ENCODE measurements at regions not wholly inside any gene's neighbourhood (a gene's known extent, or its start where the extent isn't known, plus 50 kb on each side); places are given as distances from the start of the nearest gene placed in this dataset.

DNA sequence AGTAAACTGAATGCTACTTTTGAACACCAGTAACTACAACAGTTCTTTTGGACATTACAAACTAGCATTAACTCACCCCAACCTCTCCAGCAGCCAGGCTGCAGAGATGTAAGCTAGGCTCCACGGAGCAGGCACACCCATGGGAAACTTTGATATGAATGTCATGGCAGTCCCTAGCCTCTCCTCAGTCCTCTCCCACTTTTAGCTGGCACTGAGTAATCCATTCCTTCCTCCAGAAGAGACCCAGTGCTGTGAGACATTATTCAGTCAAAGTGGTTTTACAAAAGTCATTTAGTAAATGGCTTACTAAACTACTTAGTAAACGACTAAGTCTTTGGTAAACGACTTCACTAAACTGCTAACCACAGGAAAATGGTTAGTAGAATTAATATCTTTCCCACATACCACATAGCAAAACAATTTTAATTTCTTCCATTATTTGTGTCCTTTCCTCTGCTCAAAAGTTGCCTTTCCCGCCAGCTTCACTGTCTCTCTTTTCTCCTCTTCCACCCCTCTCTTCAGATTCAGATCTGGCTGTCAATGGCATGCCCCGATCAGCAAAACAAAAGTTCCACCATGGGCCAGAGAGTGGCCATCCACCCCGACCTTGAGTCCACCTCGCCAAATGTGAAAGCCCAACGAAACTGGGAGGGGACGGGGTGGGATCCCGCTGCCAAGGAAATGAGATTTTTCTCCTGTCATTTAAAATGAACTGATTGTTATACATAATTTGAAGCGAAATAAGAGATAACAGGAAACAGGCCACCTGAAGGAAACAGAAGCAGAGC is 67.5 kb upstream of the TJP1 start:
- Histone ChIP-seq H3K4me3 (ENCODE audit: insufficient read depth, low read depth, low read length) (no peak overlapping the region), H3K9ac (ENCODE audit: low read length) (no peak overlapping the region), H3K79me2 (ENCODE audit: insufficient read depth, low read length) (no peaks in the 10 kb centered on the region), H3K27ac (ENCODE audit: low read depth, low read length) (no peak overlapping the region), H4K20me1 (ENCODE audit: insufficient read depth, low read length) (no peaks in the 10 kb centered on the region), H3K4me2 (ENCODE audit: low read length) (no peak overlapping the region), H3K27me3 (ENCODE audit: insufficient read depth, low read length) (no peaks in the 10 kb centered on the region), H2AFZ (ENCODE audit: low read depth, low read length) (no peak overlapping the region), H3K4me1 (ENCODE audit: insufficient read depth, low read length) (peaks cover 7% of the 10 kb centered on the region), H3K9me3 (ENCODE audit: insufficient read depth, low read depth, low read length) (no peaks in the 10 kb centered on the region), H3K36me3 (ENCODE audit: insufficient read depth, low read length) (no peaks in the 10 kb centered on the region)
- Mint-ChIP-seq H3K4me1 (ENCODE audit: low read depth, unreplicated experiment) (peaks cover 18% of the 10 kb centered on the region), H3K36me3 (ENCODE audit: low read depth, unreplicated experiment) (peaks cover 2% of the 10 kb centered on the region), H3K4me3 (ENCODE audit: unreplicated experiment) (no peak overlapping the region), H3K27me3 (ENCODE audit: low read depth, unreplicated experiment) (no peaks in the 10 kb centered on the region), H3K27ac (ENCODE audit: unreplicated experiment) (peak overlapping the region; percentile 79), H3K9me3 (ENCODE audit: unreplicated experiment) (peaks cover 6% of the 10 kb centered on the region)
- DNase-seq (ENCODE audit: low read depth) (no peak), FAIRE-seq (no peak)
- TF ChIP-seq EZH2 (IDR thresholded peaks at IDR 0.05; ENCODE audit: insufficient read depth, low read length) = no peak
- TF ChIP-seq, protein P1, sequence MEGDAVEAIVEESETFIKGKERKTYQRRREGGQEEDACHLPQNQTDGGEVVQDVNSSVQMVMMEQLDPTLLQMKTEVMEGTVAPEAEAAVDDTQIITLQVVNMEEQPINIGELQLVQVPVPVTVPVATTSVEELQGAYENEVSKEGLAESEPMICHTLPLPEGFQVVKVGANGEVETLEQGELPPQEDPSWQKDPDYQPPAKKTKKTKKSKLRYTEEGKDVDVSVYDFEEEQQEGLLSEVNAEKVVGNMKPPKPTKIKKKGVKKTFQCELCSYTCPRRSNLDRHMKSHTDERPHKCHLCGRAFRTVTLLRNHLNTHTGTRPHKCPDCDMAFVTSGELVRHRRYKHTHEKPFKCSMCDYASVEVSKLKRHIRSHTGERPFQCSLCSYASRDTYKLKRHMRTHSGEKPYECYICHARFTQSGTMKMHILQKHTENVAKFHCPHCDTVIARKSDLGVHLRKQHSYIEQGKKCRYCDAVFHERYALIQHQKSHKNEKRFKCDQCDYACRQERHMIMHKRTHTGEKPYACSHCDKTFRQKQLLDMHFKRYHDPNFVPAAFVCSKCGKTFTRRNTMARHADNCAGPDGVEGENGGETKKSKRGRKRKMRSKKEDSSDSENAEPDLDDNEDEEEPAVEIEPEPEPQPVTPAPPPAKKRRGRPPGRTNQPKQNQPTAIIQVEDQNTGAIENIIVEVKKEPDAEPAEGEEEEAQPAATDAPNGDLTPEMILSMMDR (IDR thresholded peaks at IDR 0.05; ENCODE audit: insufficient read depth, low read depth, low read length) = no peak

DNA sequence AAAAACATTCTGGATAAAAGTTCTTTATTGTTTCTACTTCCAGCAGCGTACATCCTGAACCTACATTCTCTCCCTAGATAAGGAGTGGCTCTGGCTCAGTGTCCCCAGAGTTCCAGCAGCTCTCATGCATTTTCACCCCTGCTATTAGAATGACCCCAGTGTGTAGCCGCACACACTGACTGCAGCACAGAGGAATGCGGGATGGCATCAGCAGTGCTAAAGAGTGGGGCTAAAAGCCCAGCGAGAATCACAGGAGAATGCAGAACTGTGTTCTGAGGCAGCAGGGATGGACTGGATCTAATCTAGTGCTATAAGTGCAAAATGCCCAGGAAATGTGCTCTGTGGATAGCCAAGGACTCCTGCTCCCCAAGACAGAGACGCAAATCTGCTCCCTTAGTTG is 66.4 kb upstream of the TJP1 start:
- Mint-ChIP-seq H3K4me3 (ENCODE audit: unreplicated experiment) (no peak overlapping the region), H3K27me3 (ENCODE audit: low read depth, unreplicated experiment) (no peaks in the 10 kb centered on the region), H3K9me3 (ENCODE audit: unreplicated experiment) (peaks cover 6% of the 10 kb centered on the region), H3K27ac (ENCODE audit: unreplicated experiment) (peak overlapping the region; percentile 96), H3K36me3 (ENCODE audit: low read depth, unreplicated experiment) (peaks cover under 1% of the 10 kb centered on the region), H3K4me1 (ENCODE audit: low read depth, unreplicated experiment) (peaks cover 18% of the 10 kb centered on the region)
- H3K4me2 ChIP-seq (ENCODE audit: low read length) = peak overlapping the region; percentile 43
- no peaks in the 10 kb centered on the region for H4K20me1 ChIP-seq (ENCODE audit: insufficient read depth, low read length)
- H3K36me3 ChIP-seq (ENCODE audit: insufficient read depth, low read length) = no peaks in the 10 kb centered on the region
- no peak for TF ChIP-seq EZH2 (IDR thresholded peaks at IDR 0.05; ENCODE audit: insufficient read depth, low read length)
- TF ChIP-seq, protein P1 (IDR thresholded peaks at IDR 0.05; ENCODE audit: insufficient read depth, low read depth, low read length) = no peak
- H3K27me3 ChIP-seq (ENCODE audit: insufficient read depth, low read length) = no peaks in the 10 kb centered on the region
- peak; percentile 5 for FAIRE-seq
- no peaks in the 10 kb centered on the region for H3K9me3 ChIP-seq (ENCODE audit: insufficient read depth, low read depth, low read length)
- peak overlapping the region; percentile 27 for H2AFZ ChIP-seq (ENCODE audit: low read depth, low read length)
- DNase-seq (ENCODE audit: low read depth) = peak; percentile 81
- no peak overlapping the region for H3K4me3 ChIP-seq (ENCODE audit: insufficient read depth, low read depth, low read length)
- no peaks in the 10 kb centered on the region for H3K79me2 ChIP-seq (ENCODE audit: insufficient read depth, low read length)
- H3K27ac ChIP-seq (ENCODE audit: low read depth, low read length) = peak overlapping the region; percentile 33
- peaks cover 7% of the 10 kb centered on the region for H3K4me1 ChIP-seq (ENCODE audit: insufficient read depth, low read length)
- no peak overlapping the region for H3K9ac ChIP-seq (ENCODE audit: low read length)

DNA sequence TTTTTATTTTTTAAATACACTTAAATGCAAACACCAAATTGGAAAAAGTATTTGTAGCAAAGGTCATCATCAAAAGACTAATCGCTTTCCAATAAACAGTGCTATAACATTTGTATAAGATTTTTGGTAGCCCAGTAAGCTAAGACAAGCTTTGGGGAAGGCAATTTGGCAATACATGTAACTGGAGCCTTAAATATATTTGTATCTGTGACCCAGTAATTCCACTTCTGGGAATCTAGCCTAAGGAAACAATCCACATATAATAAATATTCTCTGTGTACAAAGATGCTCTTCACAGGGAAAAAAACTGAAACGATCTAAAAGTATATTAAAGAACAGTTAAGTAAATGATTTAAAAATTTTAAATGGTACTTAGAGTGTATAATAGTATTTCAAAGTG is 65.5 kb upstream of the TJP1 start:
- Histone ChIP-seq H3K27ac (ENCODE audit: low read depth, low read length) (no peak overlapping the region), H3K4me3 (ENCODE audit: insufficient read depth, low read depth, low read length) (no peak overlapping the region), H3K9me3 (ENCODE audit: insufficient read depth, low read depth, low read length) (no peaks in the 10 kb centered on the region), H3K27me3 (ENCODE audit: insufficient read depth, low read length) (no peaks in the 10 kb centered on the region), H3K36me3 (ENCODE audit: insufficient read depth, low read length) (no peaks in the 10 kb centered on the region), H3K9ac (ENCODE audit: low read length) (no peak overlapping the region), H3K79me2 (ENCODE audit: insufficient read depth, low read length) (no peaks in the 10 kb centered on the region), H4K20me1 (ENCODE audit: insufficient read depth, low read length) (no peaks in the 10 kb centered on the region), H3K4me2 (ENCODE audit: low read length) (no peak overlapping the region), H3K4me1 (ENCODE audit: insufficient read depth, low read length) (peaks cover 7% of the 10 kb centered on the region), H2AFZ (ENCODE audit: low read depth, low read length) (no peak overlapping the region)
- H3K4me1 Mint-ChIP-seq (ENCODE audit: low read depth, unreplicated experiment) = peaks cover 26% of the 10 kb centered on the region
- no peak for TF ChIP-seq EZH2 (IDR thresholded peaks at IDR 0.05; ENCODE audit: insufficient read depth, low read length)
- TF ChIP-seq, protein P1 (IDR thresholded peaks at IDR 0.05; ENCODE audit: insufficient read depth, low read depth, low read length) = no peak
- H3K4me3 Mint-ChIP-seq (ENCODE audit: unreplicated experiment) = no peak overlapping the region
- FAIRE-seq (no peak), DNase-seq (ENCODE audit: low read depth) (no peak)
- no peak overlapping the region for H3K27ac Mint-ChIP-seq (ENCODE audit: unreplicated experiment)
- no peaks in the 10 kb centered on the region for H3K27me3 Mint-ChIP-seq (ENCODE audit: low read depth, unreplicated experiment)
- H3K9me3 Mint-ChIP-seq (ENCODE audit: unreplicated experiment) = no peaks in the 10 kb centered on the region
- H3K36me3 Mint-ChIP-seq (ENCODE audit: low read depth, unreplicated experiment) = no peaks in the 10 kb centered on the region

Data from astrocyte (in vitro differentiated cells and primary cell).